Superior temporal gyrus (tissue), 1 donor: ENCODE measurements at regions not wholly inside any gene's neighbourhood (a gene's known extent, or its start where the extent isn't known, plus 50 kb on each side); places are given as distances from the start of the nearest gene placed in this dataset.
"Not testable (repeated sequence)": the region's sequence is repeated elsewhere in the genome, so short reads cannot be mapped to it uniquely, and the experiment has no call there.

Experiments used
- DNase-seq: peaks from one replicate; pipeline ENCODE4 v3.0.0-alpha.2; 2016; ENCODE audit errors: extremely low spot score

DNA sequence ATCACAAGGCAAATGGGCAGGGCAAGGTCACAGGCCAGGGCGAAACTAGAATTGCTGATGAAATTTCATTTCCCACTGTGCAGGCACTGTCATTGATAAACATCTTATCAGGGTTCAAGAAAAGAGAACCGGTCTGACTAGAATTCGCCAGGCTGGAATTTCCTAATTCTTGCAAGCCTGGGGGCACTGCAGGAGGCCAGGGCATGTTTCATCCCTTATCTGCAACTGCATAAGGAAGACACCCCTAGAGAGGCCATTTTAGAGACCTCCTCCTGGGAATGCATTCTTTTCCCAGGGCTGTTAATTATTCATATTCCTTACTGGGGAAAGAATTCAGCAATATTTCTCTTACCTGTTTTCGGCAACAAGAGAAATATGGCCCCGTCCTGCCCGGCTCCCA is 266.2 kb upstream of the CYLC2 start:
- DNase-seq = no peak

GRCh38 chr9:102714184-102714583 is 280.9 kb upstream of the CYLC2 start:
- no peak for DNase-seq

GRCh38 chr9:102712910-102713309 is 282.2 kb upstream of the CYLC2 start:
- not testable (repeated sequence) for DNase-seq

GRCh38 chr9:102700936-102701335 is 294.2 kb upstream of the CYLC2 start:
- no peak for DNase-seq

DNA sequence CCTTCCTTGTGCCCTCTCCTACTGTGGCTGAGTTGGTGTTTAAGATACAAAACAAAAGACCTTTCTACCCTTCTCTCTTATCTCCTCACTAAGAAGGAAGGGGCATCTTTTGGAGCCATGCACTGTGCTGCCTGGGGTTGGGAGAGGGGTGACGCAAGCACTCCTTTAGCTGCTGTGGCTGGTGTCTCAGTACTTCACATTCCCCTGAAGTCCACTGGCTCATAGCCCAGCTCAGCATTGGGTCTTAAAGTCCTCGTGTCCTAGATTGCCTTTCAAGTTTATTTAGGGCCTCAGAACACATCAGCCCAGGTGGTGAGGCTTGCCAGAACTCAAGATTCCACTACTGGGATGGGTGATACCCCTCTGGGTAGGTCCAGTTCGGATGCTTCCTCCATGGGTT is 325.9 kb upstream of the CYLC2 start:
- no peak for DNase-seq

DNA sequence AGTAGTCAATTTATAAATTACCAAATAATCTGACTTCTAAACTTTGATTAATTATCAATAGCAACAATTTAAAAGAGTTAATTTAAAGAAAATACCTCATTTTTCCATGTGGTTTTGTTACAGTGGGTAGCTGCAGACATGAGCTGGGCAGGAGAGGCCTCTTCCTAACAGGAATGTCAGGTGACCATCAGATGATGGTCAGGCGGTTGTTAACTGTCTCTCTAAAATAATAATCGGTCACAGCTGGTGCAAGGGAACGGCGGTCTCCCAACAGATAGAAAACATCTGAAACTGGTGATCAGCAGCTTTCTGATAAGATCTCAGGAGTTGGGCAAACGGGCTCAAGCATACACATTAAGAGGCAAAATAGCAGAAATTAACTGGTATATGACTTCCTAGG is 342.7 kb upstream of the CYLC2 start:
- DNase-seq = no peak

DNA sequence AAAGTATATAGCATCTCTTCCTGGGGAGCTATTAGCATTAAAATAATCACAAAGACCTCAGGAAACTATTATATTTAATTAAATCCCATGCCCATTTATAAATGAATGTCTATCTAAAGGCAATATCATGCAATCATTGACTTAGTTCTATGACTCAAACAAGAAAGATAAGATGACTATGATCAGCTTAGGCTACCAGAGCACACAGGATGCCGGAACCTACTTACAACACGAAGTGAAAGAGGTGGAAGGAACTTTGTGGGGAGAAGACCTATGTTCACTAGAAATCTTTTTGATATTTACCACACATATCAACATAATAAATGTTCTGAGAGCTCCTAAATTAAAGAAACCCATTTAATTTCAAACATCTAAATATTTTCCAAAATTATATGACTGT is 344.2 kb upstream of the CYLC2 start:
- DNase-seq = no peak

DNA sequence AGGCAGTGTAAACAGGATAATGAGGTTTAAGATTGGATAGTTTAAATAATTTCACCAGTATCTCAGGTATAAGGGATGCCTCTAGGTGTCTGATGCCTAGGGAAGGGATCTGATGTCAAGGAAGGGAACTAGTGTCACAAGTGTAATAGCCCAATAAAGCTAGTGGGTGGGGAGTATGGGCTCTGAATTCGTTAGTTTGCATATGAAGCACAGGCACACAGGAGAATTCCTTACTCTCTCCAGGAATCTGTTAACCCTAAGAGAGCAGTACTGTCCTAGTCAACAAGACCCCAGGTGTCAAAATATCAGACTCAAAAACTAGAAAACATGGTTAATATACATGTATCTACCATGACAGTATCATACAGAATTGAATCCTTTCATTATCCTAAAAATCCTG is 352.5 kb upstream of the CYLC2 start:
- no peak for DNase-seq

GRCh38 chr9:102631559-102631958 is 363.6 kb upstream of the CYLC2 start:
- DNase-seq = no peak

- DNase-seq = no peak
Observed at GRCh38 chr9:102609461-102609860, 385.7 kb upstream of the CYLC2 start.

- not testable (repeated sequence) for DNase-seq
Observed at GRCh38 chr9:102603198-102604195, 391.6 kb upstream of the CYLC2 start.

DNA sequence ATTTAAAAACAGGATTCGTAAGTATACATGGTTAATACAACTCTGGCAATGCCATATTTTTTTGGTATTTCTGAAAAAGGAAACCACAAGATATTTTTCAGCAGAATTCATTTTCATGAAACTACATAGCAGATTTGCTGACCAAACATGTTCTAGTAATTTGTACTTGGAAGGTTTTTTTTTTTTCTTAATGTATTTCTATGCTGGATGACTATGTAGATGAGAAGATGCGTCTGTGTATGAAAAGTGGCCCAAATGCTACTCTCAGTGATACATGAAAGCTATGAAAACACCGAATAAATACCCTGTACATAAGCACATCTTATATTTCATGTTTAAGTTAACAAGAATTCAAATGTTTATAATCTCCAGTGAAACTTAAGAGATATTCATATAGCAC is 400.9 kb upstream of the CYLC2 start:
- DNase-seq = no peak

GRCh38 chr9:102587281-102587680 is 407.9 kb upstream of the CYLC2 start:
- DNase-seq = no peak

DNA sequence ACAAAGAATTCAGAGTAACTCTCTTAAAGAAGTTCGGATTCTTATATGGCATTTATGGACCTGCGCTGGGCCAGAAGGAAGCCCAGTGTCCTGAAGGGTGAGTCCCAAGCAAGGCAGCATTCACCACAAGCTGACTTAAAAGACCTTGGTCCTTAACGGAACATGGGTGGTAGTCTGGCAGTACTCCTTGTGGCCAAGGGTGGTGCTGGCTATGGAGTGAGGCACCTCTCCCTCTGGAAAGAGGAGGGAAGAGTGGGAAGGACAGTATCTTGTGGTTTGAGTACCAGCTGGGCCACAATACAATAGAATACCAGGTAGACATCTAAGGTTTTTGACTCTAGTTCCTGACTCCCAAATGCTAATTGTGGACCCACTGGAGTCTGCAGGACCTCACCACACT is 425.7 kb upstream of the CYLC2 start:
- DNase-seq = no peak

GRCh38 chr9:102551346-102551745 is 443.8 kb upstream of the CYLC2 start:
- no peak for DNase-seq

- DNase-seq = no peak
Observed at GRCh38 chr9:102550886-102551285, 444.2 kb upstream of the CYLC2 start.

DNA sequence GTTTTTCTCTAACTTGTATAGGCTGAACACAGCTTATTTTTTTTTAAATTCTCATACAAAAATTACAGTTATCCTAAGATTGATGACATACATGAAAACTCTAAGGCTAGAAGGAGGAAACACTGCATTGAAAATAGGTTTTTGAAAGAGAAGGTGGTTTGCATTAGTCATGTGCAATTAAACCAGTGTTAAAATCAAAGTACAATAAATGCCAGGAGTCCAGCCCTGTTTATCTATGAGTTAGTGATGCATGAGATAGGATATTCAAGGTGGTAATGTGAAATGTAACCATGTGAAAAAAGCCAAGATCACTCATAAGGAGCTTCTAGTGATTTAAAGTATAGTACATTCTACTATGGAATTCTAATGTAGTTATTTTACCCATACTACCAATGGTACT is 444.9 kb upstream of the CYLC2 start:
- DNase-seq = no peak

GRCh38 chr9:102534031-102534430 is 461.1 kb upstream of the CYLC2 start:
- peak; percentile 44 for DNase-seq

DNA sequence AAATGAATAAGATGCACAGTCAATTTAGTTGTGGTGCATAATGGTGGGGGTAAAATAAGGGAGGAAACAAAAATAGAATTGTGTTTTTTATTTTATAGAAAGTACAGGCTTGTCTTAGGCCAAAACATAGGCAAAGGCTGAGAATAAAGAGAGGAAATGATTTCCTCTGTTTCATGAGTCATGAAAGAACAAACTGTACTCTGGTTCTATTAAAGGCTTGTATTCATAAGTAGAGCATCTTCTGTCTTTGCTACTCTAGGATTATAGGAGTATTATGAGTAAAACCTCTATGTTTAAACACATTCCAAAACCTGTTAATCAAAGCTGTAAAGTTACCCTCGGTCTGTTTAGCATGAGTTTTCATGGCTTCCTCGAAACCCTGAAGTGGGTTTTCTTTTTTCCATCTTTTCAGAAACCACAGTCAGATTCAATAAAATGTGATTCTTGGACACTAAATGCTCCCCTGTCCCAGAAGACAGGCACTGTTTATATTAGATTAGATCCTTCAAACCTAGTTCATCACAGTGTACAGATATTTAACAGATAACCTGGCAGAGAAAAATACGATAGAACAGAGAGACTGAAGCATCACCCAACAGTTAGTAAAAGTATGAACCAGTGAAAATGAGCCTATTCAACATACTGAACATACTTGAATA is 473.9 kb upstream of the CYLC2 start:
- peak; percentile 40 for DNase-seq

DNA sequence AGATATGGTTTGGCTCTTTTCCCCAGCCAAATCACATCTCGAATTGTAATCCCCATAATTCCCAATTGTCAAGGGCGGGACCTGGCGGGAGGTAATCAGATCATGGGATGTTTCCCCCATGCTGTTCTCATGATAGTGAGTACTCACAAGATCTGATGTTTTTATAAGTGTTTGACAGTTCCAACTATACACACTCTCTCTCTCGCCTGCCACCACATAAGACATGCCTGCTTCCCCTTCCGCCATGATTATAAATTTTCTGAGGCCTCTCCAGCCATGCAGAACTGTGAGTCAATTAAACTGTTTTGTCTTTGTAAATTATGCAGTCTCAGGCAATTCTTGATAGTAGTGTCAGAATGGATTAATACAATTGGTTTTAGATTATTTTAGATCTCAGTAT is 475.7 kb upstream of the CYLC2 start:
- DNase-seq = no peak

- no peak for DNase-seq
Observed at GRCh38 chr9:102518324-102518723, 476.8 kb upstream of the CYLC2 start.

- DNase-seq = no peak
Observed at GRCh38 chr9:102514541-102514940, 480.6 kb upstream of the CYLC2 start.

DNA sequence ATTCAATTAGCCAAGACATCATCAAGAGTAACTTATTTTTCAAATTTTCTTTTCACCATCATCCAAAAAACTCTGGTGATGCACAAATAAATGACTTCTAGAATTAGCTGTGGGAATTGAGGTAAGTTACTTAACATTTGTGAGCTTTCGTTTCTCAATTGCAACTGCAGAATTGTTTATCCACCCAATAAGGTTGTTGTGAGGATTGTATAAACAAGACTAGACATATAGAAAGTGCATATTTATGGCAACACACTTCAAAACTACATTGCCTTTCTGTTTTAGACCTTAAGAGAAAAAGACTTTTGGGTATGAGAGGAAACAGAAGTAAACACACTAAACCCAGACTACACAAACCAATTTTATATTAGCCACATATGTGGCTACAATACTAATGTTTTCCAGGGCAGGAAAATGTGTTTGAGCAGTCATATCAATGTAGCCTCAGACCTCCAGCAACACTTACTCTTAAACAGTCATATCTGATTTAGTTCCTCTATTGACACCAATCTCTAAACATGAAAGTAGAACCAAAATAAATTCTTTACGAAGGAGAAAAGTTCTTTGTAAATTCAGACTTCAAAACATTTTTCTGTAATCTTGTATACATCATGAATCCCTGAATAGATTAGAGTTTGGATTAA is 488.0 kb upstream of the CYLC2 start:
- no peak for DNase-seq
